Astrocyte of the cerebellum (primary cell): ENCODE measurements at regions not wholly inside any gene's neighbourhood (a gene's known extent, or its start where the extent isn't known, plus 50 kb on each side); places are given as distances from the start of the nearest gene placed in this dataset.

Source experiments
- DNase-seq: peaks from one replicate; pipeline ENCODE4 v3.0.0-alpha.2; 2011; ENCODE audit warnings: low read depth
- H3K4me3 ChIP-seq: 2 replicates; pipeline ENCODE4 v1.5.1; 2011; ENCODE audit warnings: mild to moderate bottlenecking, low read depth, low read length, moderate library complexity
- in situ Hi-C: cut with HindIII; loops from 2 replicates; pipeline ENCODE4 v1.10.0; 2017; ENCODE audit warnings: low sequenced_read_pairs
- TF ChIP-seq, protein P1 (sequence below): IDR thresholded peaks from 2 replicates; pipeline ENCODE4 v1.5.1; 2012; ENCODE audit warnings: low read length, low read depth, moderate library complexity, mild to moderate bottlenecking; ENCODE audit errors: missing control alignments

DNA sequence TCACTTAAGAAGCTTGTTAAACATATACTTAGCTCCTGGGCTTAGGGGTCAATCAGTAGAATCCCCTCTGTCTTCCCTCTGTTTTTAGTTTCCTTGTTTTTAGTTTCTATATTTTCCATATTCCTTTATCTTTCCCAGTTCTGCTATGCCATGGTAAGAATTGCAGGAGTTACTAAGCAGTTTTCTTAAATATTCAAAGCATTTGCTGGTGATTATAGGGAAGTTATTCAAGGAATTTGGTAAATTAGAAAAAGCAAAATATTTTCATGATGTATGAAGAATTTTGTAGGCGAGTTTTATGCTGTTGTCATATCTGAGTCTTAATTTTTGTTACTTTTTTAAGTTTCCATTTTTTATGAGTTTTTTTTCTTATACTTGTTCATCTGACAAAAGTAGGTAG lies 91.6 kb upstream of the NUDT6 start:
- H3K4me3 ChIP-seq = no peak overlapping the region
- in situ Hi-C loops = no loop called here
- TF ChIP-seq, protein P1, sequence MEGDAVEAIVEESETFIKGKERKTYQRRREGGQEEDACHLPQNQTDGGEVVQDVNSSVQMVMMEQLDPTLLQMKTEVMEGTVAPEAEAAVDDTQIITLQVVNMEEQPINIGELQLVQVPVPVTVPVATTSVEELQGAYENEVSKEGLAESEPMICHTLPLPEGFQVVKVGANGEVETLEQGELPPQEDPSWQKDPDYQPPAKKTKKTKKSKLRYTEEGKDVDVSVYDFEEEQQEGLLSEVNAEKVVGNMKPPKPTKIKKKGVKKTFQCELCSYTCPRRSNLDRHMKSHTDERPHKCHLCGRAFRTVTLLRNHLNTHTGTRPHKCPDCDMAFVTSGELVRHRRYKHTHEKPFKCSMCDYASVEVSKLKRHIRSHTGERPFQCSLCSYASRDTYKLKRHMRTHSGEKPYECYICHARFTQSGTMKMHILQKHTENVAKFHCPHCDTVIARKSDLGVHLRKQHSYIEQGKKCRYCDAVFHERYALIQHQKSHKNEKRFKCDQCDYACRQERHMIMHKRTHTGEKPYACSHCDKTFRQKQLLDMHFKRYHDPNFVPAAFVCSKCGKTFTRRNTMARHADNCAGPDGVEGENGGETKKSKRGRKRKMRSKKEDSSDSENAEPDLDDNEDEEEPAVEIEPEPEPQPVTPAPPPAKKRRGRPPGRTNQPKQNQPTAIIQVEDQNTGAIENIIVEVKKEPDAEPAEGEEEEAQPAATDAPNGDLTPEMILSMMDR = no peak
- no peak for DNase-seq

DNA sequence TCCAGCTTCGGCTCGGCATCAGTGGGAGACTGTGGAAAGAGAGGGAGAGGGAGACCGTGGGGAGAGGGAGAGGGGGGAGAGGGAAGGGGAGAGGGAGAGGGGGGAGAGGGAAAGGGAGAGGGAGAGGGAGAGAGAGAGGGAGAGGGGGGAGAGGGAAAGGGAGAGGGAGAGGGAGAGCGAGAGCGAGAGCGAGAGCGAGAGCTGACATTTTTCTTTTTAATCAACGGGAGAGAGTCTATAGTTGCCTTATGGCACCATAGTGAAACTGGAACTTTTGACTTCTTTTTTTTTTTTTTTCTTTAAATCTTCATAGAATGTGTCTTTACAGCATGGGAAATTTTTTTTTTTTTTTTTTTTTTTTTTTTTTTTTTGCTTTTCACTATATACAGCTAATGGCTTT lies 94.7 kb upstream of the NUDT6 start:
- in situ Hi-C loops = no loop called here
- TF ChIP-seq, protein P1 = no peak
- no peak for DNase-seq
- H3K4me3 ChIP-seq = no peak overlapping the region

DNA sequence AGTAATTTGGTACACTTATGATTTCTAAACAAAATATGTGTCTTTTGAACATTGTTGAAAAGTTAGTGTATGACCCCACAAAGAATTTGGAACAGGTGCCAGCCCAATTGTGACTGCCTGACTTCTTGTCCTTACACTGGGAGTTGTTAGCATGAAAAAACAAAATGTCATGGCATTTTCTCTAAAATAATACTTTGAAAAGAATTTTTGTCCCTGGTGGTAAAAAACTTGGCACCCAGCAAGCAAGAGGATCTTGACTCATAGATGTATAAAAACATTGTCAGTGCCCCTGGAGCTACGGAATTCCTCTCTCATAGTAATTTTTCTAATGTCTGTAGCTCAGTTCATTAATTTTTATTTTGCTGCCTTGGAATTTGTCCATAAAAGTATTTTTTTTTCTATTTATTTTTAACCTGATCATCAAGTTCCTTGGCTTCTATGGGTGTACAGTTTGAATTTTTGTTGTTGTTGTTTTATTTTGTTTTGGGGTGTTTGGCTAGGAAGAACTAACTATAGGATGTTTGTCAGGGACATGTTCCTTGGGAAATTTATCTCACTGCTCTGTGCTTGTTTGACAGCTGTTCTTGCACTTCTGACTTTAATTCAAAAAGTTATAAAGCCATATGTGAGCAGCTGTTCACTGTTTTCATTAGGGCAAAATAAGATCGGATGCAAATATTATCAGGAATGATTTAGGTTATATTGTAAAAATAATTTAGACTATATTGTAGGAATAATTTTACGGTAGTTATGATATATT lies 95.4 kb upstream of the NUDT6 start:
- TF ChIP-seq, protein P1 = no peak
- in situ Hi-C loops = no loop called here
- peak; percentile 66 for DNase-seq
- no peak overlapping the region for H3K4me3 ChIP-seq

DNA sequence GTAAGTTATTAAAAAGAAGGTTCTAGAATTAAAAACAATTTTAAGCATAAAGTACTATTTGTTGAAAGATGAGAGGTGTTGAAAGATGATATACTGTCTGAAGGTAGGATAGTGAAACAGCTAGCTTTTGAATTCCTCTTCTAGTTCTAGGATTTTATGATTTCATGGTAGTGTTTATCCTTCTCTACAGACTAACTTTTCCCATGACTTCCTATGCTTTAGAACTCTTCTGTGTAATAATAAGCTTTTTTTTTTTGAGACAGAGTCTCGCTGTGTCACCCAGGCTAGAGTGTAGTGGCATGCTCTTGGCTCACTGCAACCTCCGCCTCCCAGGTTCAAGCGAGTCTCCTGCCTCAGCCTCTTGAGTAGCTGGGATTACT lies 96.0 kb upstream of the NUDT6 start:
- TF ChIP-seq, protein P1 = no peak
- H3K4me3 ChIP-seq = no peak overlapping the region
- DNase-seq = no peak
- in situ Hi-C loops = no loop called here

DNA sequence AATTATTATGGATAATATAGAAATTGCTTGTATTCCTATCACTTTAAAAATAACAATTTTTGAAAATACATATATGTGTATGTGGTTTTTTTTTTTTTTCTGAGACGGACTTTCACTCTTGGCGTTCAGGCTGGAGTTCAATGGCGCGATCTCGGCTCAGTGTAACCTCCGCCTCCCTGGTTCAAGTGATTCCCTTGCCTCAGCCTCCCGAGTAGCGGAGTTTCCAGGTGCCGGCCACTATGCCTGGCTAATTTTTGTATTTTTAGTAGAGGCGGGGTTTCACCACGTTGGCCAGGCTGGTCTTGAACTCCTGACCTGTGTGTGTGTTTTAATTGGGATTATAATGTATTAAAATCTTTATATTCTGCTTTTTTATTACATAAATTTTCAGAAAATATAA lies 97.9 kb upstream of the NUDT6 start:
- no peak overlapping the region for H3K4me3 ChIP-seq
- in situ Hi-C loops = no loop called here
- no peak for DNase-seq
- TF ChIP-seq, protein P1 = no peak

DNA sequence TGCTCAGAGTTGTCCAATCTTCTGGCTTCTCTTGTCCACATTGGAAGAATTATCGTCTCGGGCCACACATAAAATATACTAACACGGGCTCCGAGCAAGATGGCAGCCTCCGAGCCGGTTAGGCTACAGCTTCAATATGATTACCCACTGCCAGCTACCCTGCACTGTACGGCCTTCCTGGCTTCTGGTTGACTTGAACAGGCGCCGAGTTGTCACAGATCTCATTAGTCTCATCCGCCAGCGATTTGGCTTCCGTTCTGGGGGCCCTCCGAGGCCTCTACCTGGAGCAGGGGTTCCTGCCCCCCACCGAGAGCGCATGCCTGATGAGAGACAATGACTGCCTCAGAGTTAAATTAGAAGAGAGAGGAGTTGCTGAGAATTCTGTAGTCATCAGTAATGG lies 101.2 kb upstream of the NUDT6 start:
- no peak overlapping the region for H3K4me3 ChIP-seq
- in situ Hi-C loops = no loop called here
- no peak for DNase-seq
- TF ChIP-seq, protein P1 = no peak
